H9 (cell line): ENCODE measurements at regions not wholly inside any gene's neighbourhood (a gene's known extent, or its start where the extent isn't known, plus 50 kb on each side); places are given as distances from the start of the nearest gene placed in this dataset.

Source experiments
- DNase-seq: peaks from one replicate; pipeline ENCODE4 v3.0.0-alpha.2; 2017
- H2AFZ ChIP-seq: one replicate; pipeline ENCODE4 v1.6.1; 2013; ENCODE audit warnings: mild to moderate bottlenecking, low read length, control low read depth, moderate library complexity
- H2AK5ac ChIP-seq: 2 replicates; pipeline ENCODE4 v1.6.1; 2013; ENCODE audit warnings: low read length, control low read depth, mixed read lengths; ENCODE audit not compliant: insufficient read length
- H2BK120ac ChIP-seq: one replicate; pipeline ENCODE4 v1.6.1; 2013; ENCODE audit warnings: low read depth, mild to moderate bottlenecking, low read length, control low read depth, inconsistent platforms; ENCODE audit not compliant: poor library complexity, severe bottlenecking
- H2BK12ac ChIP-seq: 2 replicates; pipeline ENCODE4 v1.6.1; 2013; ENCODE audit warnings: low read length, control low read depth, mixed read lengths, low read depth; ENCODE audit not compliant: insufficient read length
- H2BK15ac ChIP-seq: 2 replicates; pipeline ENCODE4 v1.6.1; 2013; ENCODE audit warnings: low read depth, low read length, control low read depth
- H2BK20ac ChIP-seq: one replicate; pipeline ENCODE4 v1.6.1; 2013; ENCODE audit warnings: low read depth, mild to moderate bottlenecking, low read length, control low read depth, inconsistent platforms; ENCODE audit not compliant: poor library complexity, severe bottlenecking
- H2BK5ac ChIP-seq: 2 replicates; pipeline ENCODE4 v1.6.1; 2013; ENCODE audit warnings: low read length, control low read depth, mixed read lengths; ENCODE audit not compliant: insufficient read length
- H3K14ac ChIP-seq: 2 replicates; pipeline ENCODE4 v1.6.1; 2013; ENCODE audit warnings: low read length, control low read depth; ENCODE audit not compliant: insufficient read depth
- H3K18ac ChIP-seq: 2 replicates; pipeline ENCODE4 v1.6.1; 2013; ENCODE audit warnings: low read depth, mild to moderate bottlenecking, mixed read lengths, low read length, control low read depth; ENCODE audit not compliant: insufficient read length
- H3K23ac ChIP-seq: 2 replicates; pipeline ENCODE4 v1.6.1; 2013; ENCODE audit warnings: low read length, control low read depth, mixed read lengths, low read depth; ENCODE audit not compliant: insufficient read length
- H3K23me2 ChIP-seq: 2 replicates; pipeline ENCODE4 v1.6.1; 2013; ENCODE audit warnings: low read depth, mild to moderate bottlenecking, mixed read lengths, low read length, control low read depth; ENCODE audit not compliant: insufficient read length, poor library complexity, severe bottlenecking
- H3K27ac ChIP-seq: 2 replicates; pipeline ENCODE4 v1.5.1; 2013; ENCODE audit warnings: low read length, control low read depth, mixed read lengths, low read depth; ENCODE audit not compliant: insufficient read length
- H3K27me3 ChIP-seq: 2 replicates; pipeline ENCODE4 v1.6.1; 2013; ENCODE audit warnings: low read length, control low read depth, inconsistent platforms; ENCODE audit not compliant: insufficient read depth
- H3K4ac ChIP-seq: 2 replicates; pipeline ENCODE4 v1.6.1; 2013; ENCODE audit warnings: low read depth, mild to moderate bottlenecking, control low read depth, inconsistent platforms, low read length, moderate library complexity
- H3K4me1 ChIP-seq: 2 replicates; pipeline ENCODE4 v1.6.1; 2013; ENCODE audit warnings: low read length, control low read depth, inconsistent platforms; ENCODE audit not compliant: insufficient read depth
- H3K4me2 ChIP-seq: 2 replicates; pipeline ENCODE4 v1.6.1; 2013; ENCODE audit warnings: low read length, control low read depth, mixed read lengths; ENCODE audit not compliant: insufficient read length, insufficient read depth
- H3K56ac ChIP-seq: 2 replicates; pipeline ENCODE4 v1.6.1; 2013; ENCODE audit warnings: low read depth, mild to moderate bottlenecking, mixed read lengths, low read length, control low read depth; ENCODE audit not compliant: insufficient read length
- H3K79me1 ChIP-seq: 2 replicates; pipeline ENCODE4 v1.6.1; 2013; ENCODE audit warnings: low read depth, mild to moderate bottlenecking, moderate library complexity, low read length, control low read depth, inconsistent platforms; ENCODE audit not compliant: insufficient read depth, poor library complexity, severe bottlenecking
- H3K79me2 ChIP-seq: 2 replicates; pipeline ENCODE4 v1.6.1; 2013; ENCODE audit warnings: low read length, control low read depth, inconsistent platforms; ENCODE audit not compliant: insufficient read depth
- H3K9ac ChIP-seq: 2 replicates; pipeline ENCODE4 v1.6.1; 2013; ENCODE audit warnings: low read length, control low read depth, mixed read lengths; ENCODE audit not compliant: insufficient read length; ENCODE audit errors: extremely low read depth
- H3K9me3 ChIP-seq: one replicate; pipeline ENCODE4 v1.6.1; 2013; ENCODE audit warnings: low read depth, low read length, inconsistent platforms; ENCODE audit not compliant: control insufficient read depth
- H3T11ph ChIP-seq: one replicate; pipeline ENCODE4 v1.6.1; 2013; ENCODE audit warnings: mild to moderate bottlenecking, low read length, control low read depth, inconsistent platforms
- H4K20me1 ChIP-seq: one replicate; pipeline ENCODE4 v1.6.1; 2013; ENCODE audit not compliant: control insufficient read depth, insufficient read length, insufficient read depth
- H4K5ac ChIP-seq: 2 replicates; pipeline ENCODE4 v1.6.1; 2013; ENCODE audit warnings: low read depth, mild to moderate bottlenecking, mixed read lengths, low read length, control low read depth; ENCODE audit not compliant: insufficient read length
- H4K8ac ChIP-seq: replicated peaks from 2 replicates; pipeline ENCODE4 v1.6.1; 2013; ENCODE audit warnings: low read length, control low read depth, mixed read lengths, low read depth; ENCODE audit not compliant: insufficient read length
- H4K91ac ChIP-seq: 2 replicates; pipeline ENCODE4 v1.6.1; 2013; ENCODE audit warnings: low read depth, mild to moderate bottlenecking, moderate library complexity, mixed read lengths, low read length, control low read depth; ENCODE audit not compliant: insufficient read length
- H3K27ac Mint-ChIP-seq, 3 experiments: 2 replicates in 2 of 3; 3 replicates in 1 of 3; pipeline ENCODE4 v1.8.0; 2020 to 2021; ENCODE audit warnings: mixed read lengths in 3 of 3, mild to moderate bottlenecking in 1 of 3, moderate library complexity in 1 of 3
- H3K27me3 Mint-ChIP-seq: 2 replicates; pipeline ENCODE4 v1.8.0; 2021; ENCODE audit warnings: low read depth, mild to moderate bottlenecking, moderate library complexity, mixed read lengths
- H3K36me3 Mint-ChIP-seq, 3 experiments: 2 replicates in 2 of 3; 3 replicates in 1 of 3; pipeline ENCODE4 v1.8.0; 2020 to 2021; ENCODE audit warnings: low read depth in 3 of 3, mixed read lengths in 3 of 3; ENCODE audit not compliant: insufficient read depth in 1 of 3
- H3K4me1 Mint-ChIP-seq, 2 experiments: 2 replicates each; pipeline ENCODE4 v1.8.0; 2020; ENCODE audit warnings: mixed read lengths in 2 of 2
- H3K4me3 Mint-ChIP-seq, 2 experiments: 2 replicates in 1 of 2; 3 replicates in 1 of 2; pipeline ENCODE4 v1.8.0; 2020 to 2021; ENCODE audit warnings: mild to moderate bottlenecking in 2 of 2, mixed read lengths in 2 of 2, moderate library complexity in 1 of 2
- H3K9me3 Mint-ChIP-seq, 2 experiments: 2 replicates in 1 of 2; 3 replicates in 1 of 2; pipeline ENCODE4 v1.8.0; 2020; ENCODE audit warnings: mild to moderate bottlenecking in 2 of 2, mixed read lengths in 2 of 2, moderate library complexity in 1 of 2
- WGBS: extraction: QIAGEN DNeasy Blood & Tissue Kit; methylation state at CpG from one replicate; pipeline ENCODE4 v1.1.7; 2013; ENCODE audit warnings: missing lambda C conversion rate, low lambda C conversion rate, mixed read lengths; ENCODE audit not compliant: insufficient read length; ENCODE audit errors: extremely low coverage; 5-methylcytosine and 5-hydroxymethylcytosine counted together
- TF ChIP-seq, protein P1 (sequence below): fragments of 200-600 bp; sonication (generic); conservative IDR thresholded peaks from 3 replicates; pipeline ENCODE4 v1.8.0; 2021; ENCODE audit warnings: antibody characterized with exemption, mild to moderate bottlenecking

DNA sequence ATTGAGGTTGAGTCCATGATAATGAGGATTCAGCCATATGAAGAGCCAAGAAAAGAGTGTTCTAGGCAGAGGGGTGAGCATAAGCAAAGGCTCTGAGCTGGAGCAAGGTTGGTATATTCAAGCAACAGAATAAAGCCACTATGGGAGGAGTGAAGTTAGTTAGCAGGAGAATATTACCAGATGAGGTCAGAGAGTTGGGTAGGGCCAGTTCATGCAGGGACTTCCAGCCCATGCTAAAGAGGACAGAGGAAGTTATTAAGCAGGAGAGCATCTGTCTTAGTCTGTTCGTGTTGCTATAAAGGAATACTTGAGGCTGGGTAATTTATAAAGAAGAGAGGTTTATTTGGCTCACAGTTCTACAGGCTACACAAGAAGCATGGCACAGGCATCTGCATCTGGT lies 57.1 kb upstream of the ATG10 start:
- no CpG with 5 or more reads among the region's 1 CpG for WGBS
- no peaks in the 10 kb centered on the region for H3K27me3 ChIP-seq
- no peak overlapping the region for H3K27ac ChIP-seq
- no peak overlapping the region; a peak in 1 of 7 replicates for H3K27ac Mint-ChIP-seq
- H3K79me2 ChIP-seq, result no peaks in the 10 kb centered on the region
- H3K9me3 ChIP-seq, result no peaks in the 10 kb centered on the region
- H3K23me2 ChIP-seq, result no peaks in the 10 kb centered on the region
- no peak overlapping the region for H3K23ac ChIP-seq
- H4K20me1 ChIP-seq, result no peaks in the 10 kb centered on the region
- H2BK15ac ChIP-seq, result no peak overlapping the region
- H3K36me3 Mint-ChIP-seq, result peaks cover 0 to 5% (median 0%) of the 10 kb centered on the region in 3 experiments; a peak in 1 of 7 replicates
- no peak overlapping the region for H2BK20ac ChIP-seq
- no peak overlapping the region for H3K18ac ChIP-seq
- H3K4ac ChIP-seq, result no peak overlapping the region
- no peak overlapping the region for H4K5ac ChIP-seq
- peak overlapping the region; percentile 73 for H2BK12ac ChIP-seq
- no peak overlapping the region for H4K91ac ChIP-seq
- H3K14ac ChIP-seq, result no peak overlapping the region
- H2BK5ac ChIP-seq, result no peak overlapping the region
- no peak overlapping the region for H2AFZ ChIP-seq
- H3T11ph ChIP-seq, result no peak overlapping the region
- H3K9me3 Mint-ChIP-seq, result no peaks in the 10 kb centered on the region; a peak in 1 of 5 replicates
- no peaks in the 10 kb centered on the region for H3K79me1 ChIP-seq
- no peak overlapping the region for H2AK5ac ChIP-seq
- no peak overlapping the region for H3K4me3 Mint-ChIP-seq
- no peak overlapping the region for H3K9ac ChIP-seq
- H3K56ac ChIP-seq, result no peak overlapping the region
- H2BK120ac ChIP-seq, result no peak overlapping the region
- H4K8ac ChIP-seq, result no peak overlapping the region
- no peak for DNase-seq
- H3K4me2 ChIP-seq, result no peak overlapping the region
- H3K4me1 ChIP-seq, result no peaks in the 10 kb centered on the region
- TF ChIP-seq, protein P1, sequence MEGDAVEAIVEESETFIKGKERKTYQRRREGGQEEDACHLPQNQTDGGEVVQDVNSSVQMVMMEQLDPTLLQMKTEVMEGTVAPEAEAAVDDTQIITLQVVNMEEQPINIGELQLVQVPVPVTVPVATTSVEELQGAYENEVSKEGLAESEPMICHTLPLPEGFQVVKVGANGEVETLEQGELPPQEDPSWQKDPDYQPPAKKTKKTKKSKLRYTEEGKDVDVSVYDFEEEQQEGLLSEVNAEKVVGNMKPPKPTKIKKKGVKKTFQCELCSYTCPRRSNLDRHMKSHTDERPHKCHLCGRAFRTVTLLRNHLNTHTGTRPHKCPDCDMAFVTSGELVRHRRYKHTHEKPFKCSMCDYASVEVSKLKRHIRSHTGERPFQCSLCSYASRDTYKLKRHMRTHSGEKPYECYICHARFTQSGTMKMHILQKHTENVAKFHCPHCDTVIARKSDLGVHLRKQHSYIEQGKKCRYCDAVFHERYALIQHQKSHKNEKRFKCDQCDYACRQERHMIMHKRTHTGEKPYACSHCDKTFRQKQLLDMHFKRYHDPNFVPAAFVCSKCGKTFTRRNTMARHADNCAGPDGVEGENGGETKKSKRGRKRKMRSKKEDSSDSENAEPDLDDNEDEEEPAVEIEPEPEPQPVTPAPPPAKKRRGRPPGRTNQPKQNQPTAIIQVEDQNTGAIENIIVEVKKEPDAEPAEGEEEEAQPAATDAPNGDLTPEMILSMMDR, result no peak
- H3K27me3 Mint-ChIP-seq, result no peaks in the 10 kb centered on the region
- peaks cover 14 to 17% of the 10 kb centered on the region in 2 experiments; a peak in 3 of 4 replicates for H3K4me1 Mint-ChIP-seq
